Posterior vena cava (tissue), 2 donors: ENCODE measurements at regions not wholly inside any gene's neighbourhood (a gene's known extent, or its start where the extent isn't known, plus 50 kb on each side); places are given as distances from the start of the nearest gene placed in this dataset.
"Not testable (repeated sequence)": the region's sequence is repeated elsewhere in the genome, so short reads cannot be mapped to it uniquely, and the experiment has no call there.

ENCODE experiments used
- DNase-seq: peaks from one replicate; pipeline ENCODE4 v3.0.0-alpha.2; 2020; ENCODE audit warnings: low spot score
- intact Hi-C, 2 donors: fragments of 100-400 bp; cut with DNase I; formaldehyde crosslinking; loops; one replicate each; pipeline versions ENCODE4 v1.14.1 to v1.14.2; 2022 to 2023
- donor health status: DM: yes; HTN: yes; CAD: no.
- donor health status: DM: yes; HTN: yes; CAD: no.

DNA sequence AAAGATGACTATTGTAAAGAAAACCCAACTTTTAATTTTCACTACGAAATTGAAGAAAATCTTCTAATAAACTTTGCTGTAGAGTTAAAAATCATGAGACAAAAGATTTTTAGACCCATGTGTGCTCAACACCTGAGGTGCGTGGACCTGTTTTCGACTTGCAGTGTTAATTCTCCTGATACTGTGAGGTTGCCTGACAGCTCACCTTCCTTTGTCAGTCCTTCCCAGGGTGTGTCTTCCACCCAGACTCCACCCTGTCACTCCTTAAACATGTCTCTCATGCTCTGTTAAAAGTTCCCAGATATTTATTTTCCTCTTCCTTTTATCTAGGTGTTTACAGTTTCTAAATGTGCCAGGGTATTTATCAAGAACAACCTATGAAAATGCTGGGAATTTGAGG lies 151.3 kb upstream of the NT5E start:
- no peak for DNase-seq
- intact Hi-C loops: no loop called here

DNA sequence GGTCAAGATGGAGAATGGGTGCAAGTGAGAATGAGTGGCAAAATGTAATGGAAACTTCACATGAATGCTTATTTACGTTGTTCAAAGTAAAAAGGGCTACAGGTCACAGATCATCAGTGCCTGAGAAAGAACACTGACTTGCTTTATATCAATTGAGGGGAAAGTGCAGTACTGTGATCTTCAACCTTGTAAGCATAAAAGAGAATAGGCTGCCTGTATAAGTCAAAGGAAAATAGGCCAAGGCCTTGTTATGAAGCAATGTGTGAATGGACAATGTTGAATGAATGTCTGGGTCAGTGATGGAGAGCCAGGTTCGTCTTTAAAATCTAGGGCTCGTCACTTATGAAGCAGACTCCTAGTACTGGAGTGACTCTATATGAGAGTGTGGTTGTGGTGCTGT lies 158.6 kb upstream of the NT5E start:
- no peak for DNase-seq
- intact Hi-C loops: no loop called here

DNA sequence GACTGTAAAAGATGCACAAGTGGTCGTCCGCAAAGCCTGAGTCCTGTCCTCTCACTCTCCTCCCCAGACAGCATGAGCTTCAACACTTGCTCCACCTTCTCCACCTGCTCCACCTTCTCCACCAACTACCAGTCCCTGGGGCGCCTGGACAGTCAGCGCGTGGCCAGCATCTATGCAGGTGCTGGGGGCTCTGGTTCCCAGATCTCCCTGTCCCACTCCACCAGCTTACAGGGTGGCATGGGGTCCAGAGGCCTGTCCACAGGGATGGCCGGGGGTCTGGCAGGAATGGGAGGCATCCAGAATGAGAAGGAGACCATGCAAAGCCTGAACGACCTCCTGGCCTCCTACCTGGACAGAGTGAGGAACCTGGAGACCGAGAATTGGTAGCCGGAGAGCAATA lies 162.2 kb upstream of the NT5E start:
- intact Hi-C loops: no loop called here
- no peak for DNase-seq

DNA sequence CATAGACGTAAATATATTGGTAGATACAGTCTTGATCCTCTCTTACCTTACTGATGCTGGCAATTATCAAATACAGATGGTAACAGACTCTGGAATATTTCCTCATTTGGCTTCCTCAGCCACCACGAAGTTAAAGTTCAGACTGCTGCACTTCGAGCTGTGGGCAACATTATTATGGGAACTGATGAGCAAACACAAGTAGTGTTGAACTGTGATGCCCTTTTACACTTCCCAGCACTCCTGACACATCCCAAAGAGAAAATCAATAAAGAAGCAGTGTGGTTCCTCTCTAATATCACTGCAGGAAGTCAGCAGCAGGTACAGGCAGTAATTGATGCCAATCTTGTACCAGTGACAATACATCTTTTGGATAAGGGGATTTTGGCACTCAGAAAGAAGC lies 162.7 kb upstream of the NT5E start:
- intact Hi-C loops: no loop called here
- no peak for DNase-seq

DNA sequence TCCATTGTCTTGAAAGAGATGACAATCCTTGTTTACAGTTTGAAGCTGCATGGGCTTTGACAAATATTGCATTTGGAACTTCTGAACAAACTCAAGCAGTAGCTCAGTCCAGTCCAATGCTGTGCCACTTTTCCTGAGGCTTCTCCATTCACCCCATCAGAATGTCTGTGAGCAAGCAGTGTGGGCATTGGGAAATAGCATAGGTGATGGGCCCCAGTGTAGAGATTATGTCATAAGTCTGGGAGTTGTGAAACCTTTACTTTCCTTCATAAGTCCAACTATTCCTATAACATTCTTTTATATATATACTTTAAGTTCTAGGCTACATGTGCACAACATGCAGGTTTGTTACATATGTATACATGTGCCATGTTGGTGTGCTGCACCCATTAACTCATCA lies 163.4 kb upstream of the NT5E start:
- DNase-seq, intact Hi-C loops: not testable (repeated sequence)

DNA sequence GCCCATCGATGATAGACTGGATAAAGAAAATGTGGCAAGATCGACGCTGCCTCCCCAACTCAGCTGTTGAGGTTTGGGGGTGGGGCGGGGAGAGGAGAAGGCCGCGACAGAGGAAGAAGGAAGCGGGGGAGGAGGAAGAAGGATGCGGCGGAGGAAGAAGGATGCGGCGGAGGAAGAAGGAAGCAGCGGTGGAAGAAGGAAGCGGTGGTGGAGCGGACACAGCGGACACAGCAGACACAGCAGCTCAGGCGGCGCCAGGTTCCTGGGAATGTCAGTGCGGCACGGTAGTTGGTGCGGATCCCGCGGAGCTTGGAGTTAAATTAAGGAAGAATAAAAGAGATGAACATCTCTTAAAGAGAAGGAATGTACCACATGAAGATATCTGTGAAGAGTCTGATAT lies 163.9 kb upstream of the NT5E start:
- no peak for DNase-seq
- intact Hi-C loops: no loop called here

DNA sequence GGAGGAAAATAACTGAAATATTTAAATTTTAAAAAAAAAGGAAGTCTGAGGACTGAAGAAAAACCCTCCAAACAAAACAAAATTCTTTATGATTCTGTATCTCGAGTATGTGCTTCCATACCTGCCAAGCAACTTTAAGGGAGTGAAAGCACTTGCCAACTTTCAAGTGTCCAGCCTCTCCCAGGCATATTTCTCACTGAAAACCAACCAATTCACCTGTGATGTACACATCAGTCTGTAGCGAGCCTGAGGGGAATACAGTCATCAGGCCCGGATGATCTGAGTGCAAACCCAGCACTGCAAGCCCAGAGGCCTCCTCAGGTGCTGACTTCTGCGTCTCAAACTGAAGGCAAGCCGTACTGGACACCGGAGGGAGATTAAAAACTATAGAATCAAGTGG lies 164.8 kb upstream of the NT5E start:
- intact Hi-C loops: no loop called here
- no peak for DNase-seq

DNA sequence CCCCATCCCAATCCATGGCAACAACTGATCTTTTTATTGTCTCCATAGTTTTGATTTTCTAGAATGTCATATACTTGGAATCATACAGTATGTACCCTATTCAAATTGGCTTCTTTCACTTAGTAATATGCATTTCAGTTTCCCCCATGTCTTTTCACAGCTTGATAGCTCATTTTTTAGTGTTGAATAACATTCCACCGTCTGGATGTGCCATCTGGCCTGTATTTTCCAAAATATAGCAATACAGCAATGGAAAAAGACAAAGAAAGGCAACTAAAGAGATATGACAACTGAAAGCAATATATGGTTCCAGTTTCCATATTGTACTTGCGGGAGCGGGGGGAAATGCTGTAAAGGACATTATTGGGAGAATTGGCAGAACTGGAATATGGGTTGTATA lies 166.4 kb upstream of the NT5E start:
- DNase-seq: no peak
- intact Hi-C loops: no loop called here

DNA sequence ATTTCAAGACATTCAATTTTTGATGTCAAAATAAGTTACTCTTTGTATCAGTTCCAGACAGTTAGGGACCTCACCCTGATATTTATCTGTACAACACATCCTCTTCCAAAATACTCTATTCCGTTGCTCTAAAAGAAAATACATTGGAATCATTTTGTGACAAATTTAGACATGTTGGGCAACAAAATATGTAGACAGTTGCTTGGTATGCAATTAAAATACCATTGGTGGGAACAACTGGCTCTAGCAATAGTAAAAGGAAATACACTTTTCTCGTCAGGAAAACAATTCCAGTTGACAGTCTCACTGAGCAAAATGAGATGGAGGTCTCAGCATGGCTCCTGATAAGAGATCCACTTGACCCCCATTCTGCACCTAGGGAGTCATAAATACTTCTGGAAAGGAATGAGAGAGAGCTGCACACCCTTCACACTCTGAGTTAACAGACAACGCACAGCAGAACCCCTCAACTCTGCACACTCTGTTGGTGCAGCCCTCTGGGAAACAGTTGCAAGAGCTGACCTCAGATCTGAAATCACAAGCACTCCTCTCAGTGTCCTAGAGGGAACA lies 171.3 kb upstream of the NT5E start:
- intact Hi-C loops: no loop called here
- DNase-seq: no peak

DNA sequence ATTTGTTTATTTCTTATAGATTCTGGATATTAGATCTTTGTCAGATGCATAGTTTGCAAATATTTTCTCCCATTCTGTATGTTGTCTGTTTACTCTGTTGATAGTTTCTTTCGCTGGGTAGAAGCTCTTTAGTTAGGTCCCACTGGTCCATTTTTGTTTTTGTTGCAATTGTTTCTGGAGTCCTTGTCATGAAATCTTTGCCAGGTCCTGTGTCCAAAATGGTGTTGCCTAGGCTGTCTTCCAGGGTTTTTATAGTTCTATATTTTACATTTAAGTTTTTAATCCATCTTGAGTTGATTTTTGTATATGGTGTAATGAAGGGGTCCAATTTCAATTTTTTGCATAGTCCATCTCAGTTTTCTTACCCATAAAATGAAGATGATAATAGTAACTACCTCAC lies 173.9 kb upstream of the NT5E start:
- intact Hi-C loops, DNase-seq: not testable (repeated sequence)

DNA sequence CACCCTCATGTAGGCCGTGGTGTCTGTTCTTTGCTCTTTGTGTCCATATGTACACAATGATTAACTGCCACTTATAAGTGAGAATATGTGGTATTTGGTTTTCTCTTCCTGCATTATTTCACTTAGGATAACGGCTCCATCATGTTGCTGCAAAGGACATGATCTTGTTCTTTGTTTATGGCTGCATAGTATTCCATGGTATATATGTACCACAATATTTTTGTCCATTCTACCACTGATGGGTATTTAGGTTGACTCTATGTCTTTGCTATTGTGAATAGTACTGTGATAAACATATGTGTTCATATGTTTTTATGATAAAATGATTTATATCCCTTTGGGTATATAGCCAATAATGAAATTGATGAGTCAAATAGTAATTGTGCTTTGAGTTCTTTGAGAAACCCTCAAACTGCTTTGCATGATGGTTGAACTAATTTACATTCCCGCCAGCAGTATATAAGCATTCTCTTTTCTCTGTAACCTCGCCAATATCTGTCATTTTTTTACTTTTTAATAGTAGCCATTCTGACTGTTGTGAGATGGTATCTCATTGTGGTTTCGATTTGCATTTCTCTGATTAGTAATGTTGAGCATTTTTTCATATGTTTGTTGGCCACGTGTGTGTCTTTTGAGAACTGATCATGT lies 174.4 kb upstream of the NT5E start:
- intact Hi-C loops: no loop called here
- no peak for DNase-seq

DNA sequence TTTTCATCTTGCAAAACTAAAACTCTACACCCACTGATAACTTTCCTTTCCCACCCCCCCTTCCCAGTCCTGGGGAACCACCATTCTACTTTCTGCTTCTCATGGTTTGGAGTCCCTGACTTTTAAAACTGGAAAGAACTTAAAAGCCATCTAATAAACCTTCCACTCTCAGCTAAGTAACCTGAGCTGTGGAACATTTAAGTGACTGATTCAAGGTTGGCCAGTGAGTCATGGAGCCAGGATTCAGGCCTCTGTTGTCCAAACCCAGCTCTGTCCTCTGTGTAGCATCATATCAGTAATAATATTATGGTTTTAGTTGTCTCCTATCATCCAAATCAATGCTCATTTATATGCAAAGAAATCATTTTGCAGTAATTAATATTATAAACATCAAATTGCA lies 176.0 kb upstream of the NT5E start:
- no peak for DNase-seq
- intact Hi-C loops: no loop called here

DNA sequence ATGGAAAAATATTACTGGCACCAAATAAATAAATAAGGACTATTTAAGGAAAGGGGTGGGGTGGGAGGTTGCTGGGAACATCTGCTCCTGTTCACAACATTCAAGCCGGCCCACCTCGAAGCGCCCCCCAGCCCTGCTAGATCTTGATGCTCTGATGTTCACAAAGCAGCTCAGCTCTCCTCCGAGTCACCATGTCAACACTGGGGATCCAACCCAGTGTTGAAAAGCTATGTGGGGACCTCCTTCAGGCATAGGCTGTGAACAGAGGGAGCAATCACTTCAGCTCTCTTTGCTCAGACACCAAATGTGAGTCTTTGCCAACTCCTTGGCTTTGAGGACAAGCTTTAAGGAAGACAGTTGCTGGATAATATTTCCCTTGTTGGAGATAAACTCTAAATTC lies 176.8 kb upstream of the NT5E start:
- intact Hi-C loops: no loop called here
- DNase-seq: no peak

DNA sequence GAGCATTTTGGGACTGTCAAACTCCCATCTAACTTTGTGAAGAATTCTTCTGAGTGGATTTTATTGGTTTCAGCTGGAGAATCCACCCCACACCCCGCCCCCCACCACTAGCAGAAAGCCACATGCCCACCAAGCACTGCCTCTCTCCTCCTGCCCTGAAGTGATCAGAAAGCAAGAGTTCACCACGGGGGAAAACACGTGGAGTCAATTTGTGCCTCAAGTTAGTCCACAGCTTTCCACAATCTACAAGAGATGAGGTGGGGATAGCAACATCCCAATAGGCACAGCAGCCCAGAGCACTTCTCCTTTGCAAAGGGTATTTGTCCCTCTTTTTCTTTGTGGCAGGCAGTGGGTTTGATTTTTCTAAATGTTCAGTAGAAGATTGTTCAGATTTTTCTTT lies 177.3 kb upstream of the NT5E start:
- intact Hi-C loops: no loop called here
- DNase-seq: no peak

DNA sequence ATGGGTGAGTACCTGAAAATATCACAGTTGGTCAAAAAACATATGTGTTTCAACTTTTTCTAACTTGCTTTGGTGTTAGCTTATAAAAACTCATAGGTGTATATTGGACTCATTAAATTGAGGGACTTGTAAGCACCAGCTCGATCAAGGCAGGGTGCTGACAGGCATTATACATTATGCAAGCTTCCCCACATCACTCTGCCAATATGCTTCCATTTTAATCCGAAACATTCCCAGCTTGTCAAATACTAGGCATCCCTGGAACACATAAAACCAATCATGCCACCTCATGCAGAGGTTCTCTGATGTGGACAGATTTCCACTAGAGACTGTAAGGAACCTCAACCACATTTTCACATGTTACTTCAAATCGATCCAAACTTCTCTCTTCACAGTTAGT lies 187.3 kb upstream of the NT5E start:
- intact Hi-C loops: no loop called here
- no peak for DNase-seq

DNA sequence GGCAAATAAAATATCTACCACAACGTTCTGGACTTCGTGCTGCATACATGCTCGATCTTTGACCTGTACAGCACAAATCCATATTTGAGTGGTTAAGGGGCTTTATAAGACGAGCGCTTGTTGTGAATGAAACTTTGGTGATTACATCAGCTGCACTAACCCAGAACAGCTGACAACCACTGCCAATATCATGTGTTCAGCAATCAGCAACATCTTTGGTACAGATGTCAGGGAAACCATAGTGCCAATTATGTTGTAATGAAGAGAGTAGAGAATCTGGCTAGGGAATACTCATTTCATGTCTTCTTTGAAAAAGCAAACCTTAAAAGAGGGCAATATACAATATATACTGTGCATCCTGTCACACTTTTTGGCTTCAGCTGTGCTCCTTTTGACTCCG lies 188.6 kb upstream of the NT5E start:
- DNase-seq: no peak
- intact Hi-C loops: no loop called here

DNA sequence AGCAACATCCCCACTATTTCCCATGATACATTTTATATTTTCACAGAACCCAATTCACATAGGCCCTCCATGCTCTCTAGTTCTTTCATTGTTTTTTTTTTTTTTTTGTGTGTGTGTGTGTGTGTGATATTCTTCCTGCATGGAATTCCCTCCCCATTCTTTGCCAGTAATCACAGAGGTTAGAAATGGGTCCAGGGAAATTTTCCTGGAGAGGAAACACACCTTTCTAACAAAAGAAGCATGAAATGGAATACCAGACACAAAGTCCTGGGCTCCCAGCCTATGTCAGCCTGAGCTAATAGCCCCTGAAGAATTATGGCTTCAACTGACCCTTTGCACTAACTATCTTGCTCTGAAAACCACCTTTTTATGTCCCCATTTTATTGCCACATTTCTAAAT lies 194.2 kb upstream of the NT5E start:
- DNase-seq: no peak
- intact Hi-C loops: no loop called here

DNA sequence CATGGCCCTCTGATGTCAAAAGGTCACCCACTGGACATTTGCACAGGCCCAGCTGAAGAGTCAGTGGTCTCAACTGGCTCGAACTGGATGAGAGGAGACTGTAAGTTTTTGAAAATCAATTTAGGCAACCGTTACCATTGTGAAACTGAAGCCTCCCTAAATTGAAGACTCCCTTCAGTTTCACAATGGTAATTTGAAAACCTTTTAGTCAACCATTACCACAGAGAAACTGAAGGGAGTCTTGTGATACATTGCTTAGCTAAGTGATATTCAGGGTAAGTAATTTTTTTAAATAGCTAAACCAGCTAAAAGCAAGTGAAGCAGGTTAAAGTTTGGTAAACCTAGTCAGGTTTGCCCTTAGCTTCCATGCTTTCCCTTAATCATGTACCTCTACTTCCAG lies 197.3 kb upstream of the NT5E start:
- intact Hi-C loops: no loop called here
- no peak for DNase-seq

DNA sequence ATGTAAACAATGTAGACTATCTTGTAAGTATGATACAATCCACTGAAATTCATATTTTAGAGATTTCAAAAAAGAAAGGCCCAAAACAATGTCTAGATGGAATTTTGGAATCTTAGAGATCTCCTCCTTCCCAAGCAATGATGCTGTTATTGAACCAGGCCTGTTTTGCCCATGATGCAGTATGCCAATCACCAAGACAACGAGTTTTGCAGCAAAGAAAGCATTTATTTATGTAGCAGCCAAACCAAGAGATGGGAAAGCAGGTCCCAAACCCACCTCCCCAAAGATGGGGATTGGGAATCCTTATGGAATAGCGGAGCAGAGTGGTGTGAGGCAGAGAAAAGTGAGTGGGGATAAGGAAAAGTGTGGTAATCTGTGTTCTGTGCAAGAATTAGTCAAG lies 197.8 kb upstream of the NT5E start:
- intact Hi-C loops: no loop called here
- no peak for DNase-seq

DNA sequence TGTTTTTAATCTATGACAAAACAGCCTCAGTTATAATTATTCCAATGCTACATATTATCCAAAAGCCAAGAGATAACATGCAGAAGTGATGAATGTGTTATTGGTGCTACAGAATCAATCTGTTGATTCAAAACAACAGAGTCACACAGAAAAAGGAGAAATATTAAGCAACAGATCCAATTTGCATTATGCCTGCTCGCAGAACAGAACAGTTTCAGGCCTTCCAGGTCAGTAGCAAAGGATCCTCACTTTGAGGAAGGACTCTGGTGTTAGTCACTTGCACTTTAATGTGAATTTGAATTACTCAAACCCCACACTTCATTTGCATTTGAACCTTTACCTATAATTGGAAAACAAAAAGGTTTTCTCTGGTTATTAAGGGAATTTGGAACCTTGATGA lies 198.6 kb upstream of the NT5E start:
- DNase-seq: no peak
- intact Hi-C loops: no loop called here

DNA sequence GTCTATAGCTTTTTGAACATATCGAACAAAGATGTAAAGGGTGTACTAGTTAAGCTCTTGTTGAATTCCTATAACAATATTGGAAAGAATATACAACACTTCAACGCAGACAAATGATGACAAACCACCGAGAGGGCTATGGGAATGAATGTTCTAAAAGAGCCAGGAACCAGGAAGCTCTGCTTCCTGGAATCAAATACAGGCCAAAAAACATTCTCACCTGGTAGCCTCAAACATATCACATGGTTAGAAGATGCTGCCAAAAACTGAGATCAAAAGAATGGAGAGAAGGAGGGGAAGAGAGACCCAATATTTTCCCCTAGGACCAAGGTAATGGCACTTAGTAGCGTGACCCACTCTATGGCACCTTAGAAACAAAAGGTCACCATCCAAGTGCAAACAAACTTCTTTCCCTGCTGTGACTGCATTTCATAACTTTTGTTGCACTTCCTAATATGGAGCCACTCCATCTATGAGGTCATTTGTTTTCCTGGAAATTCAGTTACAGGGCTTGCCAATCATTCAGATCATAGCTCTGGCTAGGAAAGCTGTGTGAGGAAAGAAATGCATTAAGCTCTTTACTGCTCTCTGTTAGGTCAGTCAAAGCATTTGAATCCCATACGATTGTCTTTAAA lies 199.2 kb upstream of the NT5E start:
- intact Hi-C loops: no loop called here

More for the DNA sequence above, 199.2 kb upstream of the NT5E start:
- DNase-seq: no peak
